ENCODE measurements at regions not wholly inside any gene's neighbourhood (a gene's known extent, or its start where the extent isn't known, plus 50 kb on each side); places are given as distances from the start of the nearest gene placed in this dataset.

GRCh38 chr3:110526777-110527727 is 544.6 kb upstream of the NECTIN3 start:
- DNase-seq, result no peak

GRCh38 chr3:110528305-110529121 is 543.1 kb upstream of the NECTIN3 start:
- no peak for DNase-seq

GRCh38 chr3:110530902-110531301 is 540.7 kb upstream of the NECTIN3 start:
- DNase-seq, result no peak

- no peak for DNase-seq
Measured at GRCh38 chr3:110533089-110533488, 538.5 kb upstream of the NECTIN3 start.

GRCh38 chr3:110542552-110543150 is 529.0 kb upstream of the NECTIN3 start:
- no peak for DNase-seq

- no peak for DNase-seq
Measured at GRCh38 chr3:110544730-110545129, 526.9 kb upstream of the NECTIN3 start.

GRCh38 chr3:110550511-110550910 is 521.1 kb upstream of the NECTIN3 start:
- no peak for DNase-seq

- no peak for DNase-seq
Measured at GRCh38 chr3:110562621-110563020, 509.0 kb upstream of the NECTIN3 start.

- no peak for DNase-seq
Measured at GRCh38 chr3:110564674-110565073, 506.9 kb upstream of the NECTIN3 start.

- DNase-seq, result no peak
Measured at GRCh38 chr3:110567029-110567428, 504.6 kb upstream of the NECTIN3 start.

- no peak for DNase-seq
Measured at GRCh38 chr3:110568246-110568645, 503.4 kb upstream of the NECTIN3 start.

- no peak for DNase-seq
Measured at GRCh38 chr3:110569073-110569472, 502.5 kb upstream of the NECTIN3 start.

- DNase-seq, result no peak
Measured at GRCh38 chr3:110575702-110576101, 495.9 kb upstream of the NECTIN3 start.

GRCh38 chr3:110576960-110577359 is 494.7 kb upstream of the NECTIN3 start:
- no peak for DNase-seq

GRCh38 chr3:110577854-110578253 is 493.8 kb upstream of the NECTIN3 start:
- DNase-seq, result no peak

GRCh38 chr3:110579840-110580550 is 491.6 kb upstream of the NECTIN3 start:
- DNase-seq, result no peak

GRCh38 chr3:110583373-110583935 is 488.2 kb upstream of the NECTIN3 start:
- no peak for DNase-seq

- no peak for DNase-seq
Measured at GRCh38 chr3:110588906-110589305, 482.7 kb upstream of the NECTIN3 start.

GRCh38 chr3:110589341-110589740 is 482.3 kb upstream of the NECTIN3 start:
- DNase-seq, result no peak

GRCh38 chr3:110593749-110594148 is 477.9 kb upstream of the NECTIN3 start:
- DNase-seq, result no peak
